ENCODE measurements at regions not wholly inside any gene's neighbourhood (a gene's known extent, or its start where the extent isn't known, plus 50 kb on each side); places are given as distances from the start of the nearest gene placed in this dataset.

DNA sequence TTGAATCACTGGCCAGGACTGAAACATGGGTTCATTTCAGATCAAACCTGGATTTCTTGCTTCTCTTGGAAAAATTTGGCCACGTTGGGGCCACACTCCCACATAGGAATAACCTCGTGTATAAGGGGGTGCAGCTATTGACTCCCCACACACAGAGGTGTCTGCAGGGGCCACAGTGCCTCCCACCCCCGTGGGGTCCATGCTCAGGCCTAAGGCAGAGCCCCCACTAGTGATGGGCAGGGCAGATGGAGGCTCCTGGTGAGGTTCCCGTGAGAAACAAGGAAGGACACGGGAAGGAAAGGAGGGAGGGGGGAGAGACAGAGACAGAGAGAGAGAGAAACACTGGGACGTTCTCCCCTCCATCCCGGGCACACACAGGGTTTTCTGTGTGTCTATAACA, 230.5 kb downstream of the ERMARD start (continued):
- TF ChIP-seq, protein P1, sequence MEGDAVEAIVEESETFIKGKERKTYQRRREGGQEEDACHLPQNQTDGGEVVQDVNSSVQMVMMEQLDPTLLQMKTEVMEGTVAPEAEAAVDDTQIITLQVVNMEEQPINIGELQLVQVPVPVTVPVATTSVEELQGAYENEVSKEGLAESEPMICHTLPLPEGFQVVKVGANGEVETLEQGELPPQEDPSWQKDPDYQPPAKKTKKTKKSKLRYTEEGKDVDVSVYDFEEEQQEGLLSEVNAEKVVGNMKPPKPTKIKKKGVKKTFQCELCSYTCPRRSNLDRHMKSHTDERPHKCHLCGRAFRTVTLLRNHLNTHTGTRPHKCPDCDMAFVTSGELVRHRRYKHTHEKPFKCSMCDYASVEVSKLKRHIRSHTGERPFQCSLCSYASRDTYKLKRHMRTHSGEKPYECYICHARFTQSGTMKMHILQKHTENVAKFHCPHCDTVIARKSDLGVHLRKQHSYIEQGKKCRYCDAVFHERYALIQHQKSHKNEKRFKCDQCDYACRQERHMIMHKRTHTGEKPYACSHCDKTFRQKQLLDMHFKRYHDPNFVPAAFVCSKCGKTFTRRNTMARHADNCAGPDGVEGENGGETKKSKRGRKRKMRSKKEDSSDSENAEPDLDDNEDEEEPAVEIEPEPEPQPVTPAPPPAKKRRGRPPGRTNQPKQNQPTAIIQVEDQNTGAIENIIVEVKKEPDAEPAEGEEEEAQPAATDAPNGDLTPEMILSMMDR (conservative IDR thresholded peaks at IDR 0.05; ENCODE audit: low read depth in 2 of 2), result no peak
- TF ChIP-seq REST (IDR thresholded peaks at IDR 0.05; ENCODE audit: unreplicated experiment) (no peak), JUNB (IDR thresholded peaks at IDR 0.05; ENCODE audit: unreplicated experiment) (no peak), ZNF114 (CRISPR knock-in tag; IDR thresholded peaks at IDR 0.05) (no peak), NANOG (IDR thresholded peaks at IDR 0.05; ENCODE audit: borderline replicate concordance) (no peak)

- Histone ChIP-seq H3K4me2 (no peak overlapping the region), H3K4me1 (ENCODE audit: insufficient read depth) (no peaks in the 10 kb centered on the region), H2AFZ (no peak overlapping the region), H3K9me2 (ENCODE audit: insufficient read depth) (no peaks in the 10 kb centered on the region), H3K27me3 (ENCODE audit: insufficient read depth) (no peaks in the 10 kb centered on the region), H3K4me3 (no peak overlapping the region), H4K20me1 (replicated peaks; ENCODE audit: insufficient read depth) (no peaks in the 10 kb centered on the region), H3K36me3 (ENCODE audit: insufficient read depth) (no peaks in the 10 kb centered on the region), H3K79me2 (replicated peaks; ENCODE audit: insufficient read depth) (no peaks in the 10 kb centered on the region), H3F3A (replicated peaks; ENCODE audit: low read depth) (no peaks in the 10 kb centered on the region), H3K27ac (ENCODE audit: low read depth) (no peak overlapping the region)
- DNase-seq (ENCODE audit: low spot score) (no peak), ATAC-seq (no peak)
- H3K9me3 Mint-ChIP-seq, result peaks cover 3% of the 10 kb centered on the region; the same call in 1 of the 3 replicates
- H3K27me3 Mint-ChIP-seq (ENCODE audit: insufficient read depth, low read depth, poor library complexity), result peaks cover 3% of the 10 kb centered on the region
- TF ChIP-seq JUNB (IDR thresholded peaks at IDR 0.05; ENCODE audit: unreplicated experiment) (no peak), EZH2phosphoT487 (IDR thresholded peaks at IDR 0.05; ENCODE audit: unreplicated experiment) (no peak)
- no peaks in the 10 kb centered on the region for H3K36me3 Mint-ChIP-seq (ENCODE audit: low read depth)
- H3K27ac Mint-ChIP-seq, result no peak overlapping the region
- peaks cover 5% of the 10 kb centered on the region; the same call in 1 of the 3 replicates for H3K4me1 Mint-ChIP-seq
- no peak overlapping the region for H3K4me3 Mint-ChIP-seq
Measured at GRCh38 chr6:169981568-169981967, 230.1 kb downstream of the ERMARD start.

DNA sequence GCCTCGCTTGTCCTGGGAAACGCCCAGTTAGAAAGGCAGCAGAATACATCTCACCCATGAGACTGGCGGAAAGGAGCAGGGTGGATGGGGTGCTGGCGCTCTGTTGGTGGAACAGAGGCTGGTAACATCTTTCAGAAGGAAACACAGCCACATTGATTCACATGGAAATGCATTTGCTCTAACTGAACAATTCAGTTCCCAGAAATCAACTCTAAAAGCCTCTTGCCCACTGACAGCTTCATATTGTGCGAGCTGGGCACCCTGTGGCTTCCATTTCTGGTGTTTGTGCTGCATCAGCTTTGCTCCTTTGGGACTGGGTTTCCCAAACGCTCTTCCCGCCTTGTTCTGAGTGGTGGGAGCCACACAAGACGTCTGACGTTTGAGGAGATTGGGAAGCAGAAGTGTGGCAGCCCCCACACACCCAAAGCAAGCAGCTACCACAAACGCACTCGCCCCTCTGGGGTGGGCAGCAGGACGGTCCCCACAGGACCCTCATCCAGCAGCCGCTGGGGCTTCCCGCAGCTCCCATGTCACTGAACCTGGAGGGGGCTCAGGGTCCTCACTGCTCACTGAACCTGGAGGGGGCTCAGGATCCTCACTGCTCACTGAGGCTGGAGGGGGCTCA, 229.5 kb downstream of the ERMARD start:
- no peak overlapping the region for H3K4me2 ChIP-seq
- H4K20me1 ChIP-seq (replicated peaks; ENCODE audit: insufficient read depth), result no peaks in the 10 kb centered on the region
- H2AFZ ChIP-seq, result no peak overlapping the region
- no peaks in the 10 kb centered on the region for H3K36me3 ChIP-seq (ENCODE audit: insufficient read depth)
- H3K9me2 ChIP-seq (ENCODE audit: insufficient read depth), result no peaks in the 10 kb centered on the region
- no peak overlapping the region for H3K27ac ChIP-seq (ENCODE audit: low read depth)
- no peaks in the 10 kb centered on the region for H3K36me3 Mint-ChIP-seq (ENCODE audit: low read depth)
- peaks cover 5% of the 10 kb centered on the region; the same call in 1 of the 3 replicates for H3K4me1 Mint-ChIP-seq
- no peaks in the 10 kb centered on the region for H3K4me1 ChIP-seq (ENCODE audit: insufficient read depth)
- H3K27ac Mint-ChIP-seq, result no peak overlapping the region
- H3K4me3 Mint-ChIP-seq, result no peak overlapping the region
- H3K27me3 Mint-ChIP-seq (ENCODE audit: insufficient read depth, low read depth, poor library complexity), result peaks cover 3% of the 10 kb centered on the region
- H3K4me3 ChIP-seq, result no peak overlapping the region
- H3F3A ChIP-seq (replicated peaks; ENCODE audit: low read depth), result no peaks in the 10 kb centered on the region
- H3K79me2 ChIP-seq (replicated peaks; ENCODE audit: insufficient read depth), result no peaks in the 10 kb centered on the region
- H3K27me3 ChIP-seq (ENCODE audit: insufficient read depth), result no peaks in the 10 kb centered on the region
- peaks cover 3% of the 10 kb centered on the region; the same call in 1 of the 3 replicates for H3K9me3 Mint-ChIP-seq
- no peak for ATAC-seq
- DNase-seq (ENCODE audit: low spot score), result no peak
- TF ChIP-seq EZH2phosphoT487 (IDR thresholded peaks at IDR 0.05; ENCODE audit: unreplicated experiment), result no peak
- no peak for TF ChIP-seq ZNF331 (CRISPR knock-in tag; IDR thresholded peaks at IDR 0.05; ENCODE audit: low read depth)
- TF ChIP-seq CREB1 (CRISPR knock-in tag; IDR thresholded peaks at IDR 0.05; ENCODE audit: low read depth), result no peak

Measured in GM23338 (cell line).